Activated CD8-positive, alpha-beta memory T cell treated with anti-CD3 and anti-CD28 coated beads, Interleukin-2, amount 10 ng/mL, durations not matched to agents 7 days and 5 days (primary cell): ENCODE measurements at regions not wholly inside any gene's neighbourhood (a gene's known extent, or its start where the extent isn't known, plus 50 kb on each side); places are given as distances from the start of the nearest gene placed in this dataset.

Experiments used
- ATAC-seq: fragments of 150-1000 bp; cut with Tn5 transposase; one replicate; pipeline ENCODE4 v1.10.0; 2021; ENCODE audit warnings: moderate library complexity
- CTCF ChIA-PET: fragments of 350-600 bp; sonication (Branson Sonifier 250); formaldehyde crosslinking; loops from one replicate; lab custom pipeline; 2021; ENCODE audit warnings: antibody characterized with exemption; lab: Charles Lee
- DNase-seq: peaks from one replicate; pipeline ENCODE4 v3.0.0-alpha.2; 2020
- H3K27ac Mint-ChIP-seq: one replicate; pipeline ENCODE4 v1.8.0; 2021; ENCODE audit warnings: mild to moderate bottlenecking, mixed read lengths
- H3K27me3 Mint-ChIP-seq: one replicate; pipeline ENCODE4 v1.8.0; 2021; ENCODE audit warnings: mixed read lengths
- H3K36me3 Mint-ChIP-seq: one replicate; pipeline ENCODE4 v1.8.0; 2021; ENCODE audit warnings: mild to moderate bottlenecking, mixed read lengths
- H3K4me1 Mint-ChIP-seq: one replicate; pipeline ENCODE4 v1.8.0; 2021; ENCODE audit warnings: mixed read lengths
- H3K4me3 Mint-ChIP-seq: one replicate; pipeline ENCODE4 v1.8.0; 2021; ENCODE audit warnings: mild to moderate bottlenecking, moderate library complexity, mixed read lengths
- H3K9me3 Mint-ChIP-seq: one replicate; pipeline ENCODE4 v1.8.0; 2022; ENCODE audit warnings: low read depth, mixed read lengths

DNA sequence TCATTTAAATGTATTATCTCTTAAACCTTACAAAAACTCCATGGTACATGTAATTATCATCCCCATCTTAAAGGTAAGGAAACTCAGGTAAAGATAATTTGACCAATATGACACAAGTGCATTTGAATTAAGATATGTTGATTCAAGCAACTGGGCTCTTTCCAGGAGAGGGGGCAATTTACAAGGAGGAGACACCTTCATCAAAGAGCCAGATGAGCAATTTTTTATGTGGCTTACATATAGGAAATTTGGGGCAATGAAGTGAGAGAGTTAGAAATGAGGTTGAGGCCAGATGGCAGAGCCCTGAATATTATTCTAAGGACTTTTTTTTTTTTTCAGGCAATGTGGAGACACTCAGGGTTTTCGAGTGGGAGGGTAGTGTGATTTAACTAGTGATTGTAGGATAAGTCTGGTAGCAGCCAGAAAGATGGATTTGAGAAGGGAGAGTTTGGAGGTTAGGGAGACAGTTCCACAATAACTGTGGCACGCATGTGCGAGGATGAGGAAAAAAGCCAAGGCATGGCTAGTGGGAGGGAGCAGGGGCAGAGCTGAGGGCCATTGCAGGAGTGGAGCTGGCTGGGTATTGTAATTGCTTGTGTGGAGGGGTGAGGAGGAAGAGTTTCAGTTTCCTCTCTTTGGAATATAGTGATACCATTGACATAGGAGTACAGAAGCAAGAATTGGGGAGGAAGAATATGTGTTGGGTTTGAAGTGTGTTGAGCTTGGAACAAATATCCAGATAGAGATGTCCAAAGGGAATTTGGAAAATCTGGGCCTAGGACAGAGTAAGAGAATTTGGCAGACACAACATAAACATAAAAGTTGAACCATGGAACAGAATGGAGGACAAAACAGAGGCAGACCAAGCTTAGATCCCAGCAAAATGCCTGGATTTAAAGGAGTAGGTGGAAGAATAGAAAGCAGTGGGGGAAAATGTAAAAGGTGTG, 72.0 kb downstream of the ACTBL2 start:
- CTCF ChIA-PET: no interaction called here
- no peaks in the 10 kb centered on the region for H3K9me3 Mint-ChIP-seq

DNA sequence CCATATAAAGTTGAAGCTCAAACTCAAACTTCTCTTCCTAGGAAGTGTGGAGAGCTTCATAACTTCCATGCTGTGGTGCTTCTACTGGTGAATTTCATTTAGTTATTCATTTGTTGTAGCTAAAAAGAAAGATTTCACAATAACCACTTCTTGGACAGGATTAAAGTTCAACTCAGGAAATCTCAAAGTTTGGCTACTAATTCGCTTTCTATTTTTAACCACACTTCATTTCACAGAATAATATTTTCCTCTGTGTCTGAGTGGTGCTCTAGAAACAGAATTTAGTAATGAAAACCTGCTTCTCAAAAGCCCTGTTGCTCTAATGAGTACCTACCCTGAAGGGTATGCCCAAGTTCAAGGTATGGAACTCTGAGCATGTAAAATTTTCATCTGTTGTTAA, 73.9 kb downstream of the ACTBL2 start:
- Mint-ChIP-seq H3K36me3 (no peaks in the 10 kb centered on the region), H3K27me3 (no peaks in the 10 kb centered on the region), H3K9me3 (no peaks in the 10 kb centered on the region), H3K27ac (no peak overlapping the region), H3K4me1 (no peaks in the 10 kb centered on the region), H3K4me3 (no peak overlapping the region)
- CTCF ChIA-PET: no interaction called here
- ATAC-seq (no peak), DNase-seq (no peak)

More for the DNA sequence above, 72.0 kb downstream of the ACTBL2 start:
- Mint-ChIP-seq H3K27ac (no peak overlapping the region), H3K36me3 (no peaks in the 10 kb centered on the region), H3K4me3 (no peak overlapping the region), H3K27me3 (no peaks in the 10 kb centered on the region), H3K4me1 (no peaks in the 10 kb centered on the region)
- DNase-seq (no peak), ATAC-seq (no peak)

DNA sequence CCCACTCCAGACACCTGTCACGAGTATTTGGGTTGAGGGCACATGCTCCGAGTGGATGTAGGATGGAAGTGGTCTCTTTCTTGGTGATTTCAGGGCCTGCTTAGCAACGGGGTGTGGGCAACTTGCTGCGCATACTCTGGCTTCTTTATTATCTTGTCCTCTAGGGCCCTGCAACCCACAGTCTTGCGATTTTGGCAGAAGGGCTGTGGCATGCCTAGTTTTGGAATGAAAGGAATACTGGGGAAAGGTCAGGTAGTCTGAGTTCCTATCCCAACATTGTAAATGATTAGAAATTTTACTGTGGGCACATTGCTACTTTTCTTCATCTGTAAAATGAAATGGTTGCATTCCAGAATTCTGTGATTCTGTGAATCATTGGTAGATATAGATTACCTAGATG, 74.3 kb downstream of the ACTBL2 start:
- no peaks in the 10 kb centered on the region for H3K36me3 Mint-ChIP-seq
- no peaks in the 10 kb centered on the region for H3K27me3 Mint-ChIP-seq
- H3K4me1 Mint-ChIP-seq: no peaks in the 10 kb centered on the region
- CTCF ChIA-PET: no interaction called here
- H3K27ac Mint-ChIP-seq: no peak overlapping the region
- no peak overlapping the region for H3K4me3 Mint-ChIP-seq
- H3K9me3 Mint-ChIP-seq: no peaks in the 10 kb centered on the region
- ATAC-seq: no peak
- DNase-seq: no peak

DNA sequence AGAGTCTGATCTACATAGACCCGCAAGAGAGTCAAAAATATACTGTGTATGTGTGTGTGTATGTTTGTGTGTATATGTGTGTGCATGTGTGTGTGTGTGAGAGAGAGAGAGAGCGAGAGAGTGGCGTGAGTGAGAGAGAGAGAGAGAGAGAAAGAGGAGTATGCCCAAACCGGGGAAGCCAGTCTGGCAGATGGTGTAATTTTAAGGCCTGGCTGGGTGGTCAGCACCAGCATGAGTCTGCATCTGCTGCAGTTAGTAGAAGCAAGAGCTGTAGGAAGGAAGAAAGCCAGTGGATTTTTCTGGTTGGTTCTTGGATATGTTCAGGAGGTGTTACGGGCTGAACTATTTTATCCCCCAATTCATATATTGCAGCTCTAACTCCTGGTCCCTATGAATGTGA, 75.2 kb downstream of the ACTBL2 start:
- CTCF ChIA-PET: no interaction called here
- Mint-ChIP-seq H3K36me3 (no peaks in the 10 kb centered on the region), H3K27ac (no peak overlapping the region), H3K4me3 (no peak overlapping the region), H3K27me3 (peaks cover 1% of the 10 kb centered on the region), H3K9me3 (no peaks in the 10 kb centered on the region), H3K4me1 (no peaks in the 10 kb centered on the region)
- ATAC-seq: no peak
- DNase-seq: no peak

DNA sequence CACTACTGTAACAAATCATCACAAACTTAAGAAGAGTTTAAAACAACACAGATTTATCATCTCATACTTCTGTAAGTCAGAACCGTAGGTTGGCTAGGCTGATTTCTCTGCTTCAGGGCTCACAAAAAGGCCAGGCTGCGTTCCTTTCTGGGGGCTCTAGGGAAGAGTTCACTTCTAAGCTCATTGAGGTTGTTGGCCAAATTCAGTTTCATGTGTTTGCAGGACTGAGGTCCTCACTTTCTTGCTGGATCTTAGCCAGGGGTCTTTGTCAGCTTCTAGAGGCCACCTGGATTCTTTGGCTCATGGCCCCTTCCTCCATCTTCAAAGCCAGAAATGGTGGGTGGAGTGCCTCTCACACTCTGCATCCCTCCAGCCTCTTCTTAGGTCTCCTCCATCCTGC, 76.0 kb downstream of the ACTBL2 start:
- CTCF ChIA-PET: no interaction called here
- no peak for ATAC-seq

DNA sequence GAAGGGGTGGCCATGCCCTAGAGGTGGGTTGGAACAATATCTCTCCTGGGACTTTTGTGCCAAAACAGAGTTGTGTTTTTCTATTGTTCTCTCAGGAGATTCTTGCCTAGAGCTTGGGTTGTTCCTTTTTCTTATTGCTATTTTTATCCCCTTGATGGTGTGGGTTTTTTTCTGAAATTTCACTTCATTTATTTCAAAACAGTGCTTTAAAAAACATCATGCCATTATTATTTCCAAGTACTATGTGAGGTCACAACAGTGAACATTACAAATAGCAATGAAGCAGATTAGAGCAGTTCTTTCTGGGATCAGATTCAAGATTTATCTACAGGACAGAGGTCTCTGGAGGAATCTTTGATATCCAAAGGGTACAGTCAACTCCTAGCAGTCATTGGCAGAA, 76.6 kb downstream of the ACTBL2 start:
- Mint-ChIP-seq H3K9me3 (no peaks in the 10 kb centered on the region), H3K4me3 (no peak overlapping the region), H3K4me1 (no peaks in the 10 kb centered on the region), H3K27ac (no peak overlapping the region), H3K36me3 (no peaks in the 10 kb centered on the region), H3K27me3 (peaks cover 3% of the 10 kb centered on the region)
- ATAC-seq: no peak
- no peak for DNase-seq
- CTCF ChIA-PET: no interaction called here

More for the DNA sequence above, 76.0 kb downstream of the ACTBL2 start:
- no peak for DNase-seq
- Mint-ChIP-seq H3K4me1 (no peaks in the 10 kb centered on the region), H3K4me3 (no peak overlapping the region), H3K36me3 (no peaks in the 10 kb centered on the region), H3K27me3 (peaks cover 3% of the 10 kb centered on the region), H3K9me3 (no peaks in the 10 kb centered on the region), H3K27ac (no peak overlapping the region)

DNA sequence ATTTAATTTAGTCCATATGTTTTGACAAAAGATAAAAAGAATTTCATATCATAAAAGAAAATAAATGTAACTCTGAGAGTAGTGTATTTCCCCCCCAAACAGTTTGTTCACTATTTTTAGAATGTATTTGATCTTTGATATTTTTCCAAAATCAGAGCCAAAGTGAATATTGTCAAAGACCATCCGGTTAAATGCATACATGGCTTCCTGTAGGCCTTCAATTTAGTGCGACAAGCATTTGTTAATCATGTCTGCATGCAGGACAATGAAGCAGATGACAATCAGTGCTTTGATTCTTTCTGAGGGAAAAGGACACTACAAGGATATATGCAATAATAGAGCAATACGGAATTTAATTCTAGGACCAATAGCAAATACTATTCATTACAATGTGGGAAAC, 79.8 kb downstream of the ACTBL2 start:
- Mint-ChIP-seq H3K27me3 (peaks cover 3% of the 10 kb centered on the region), H3K9me3 (no peaks in the 10 kb centered on the region), H3K27ac (no peak overlapping the region), H3K4me1 (no peaks in the 10 kb centered on the region), H3K4me3 (no peak overlapping the region), H3K36me3 (no peaks in the 10 kb centered on the region)
- ATAC-seq (no peak), DNase-seq (no peak)
- CTCF ChIA-PET: no interaction called here

DNA sequence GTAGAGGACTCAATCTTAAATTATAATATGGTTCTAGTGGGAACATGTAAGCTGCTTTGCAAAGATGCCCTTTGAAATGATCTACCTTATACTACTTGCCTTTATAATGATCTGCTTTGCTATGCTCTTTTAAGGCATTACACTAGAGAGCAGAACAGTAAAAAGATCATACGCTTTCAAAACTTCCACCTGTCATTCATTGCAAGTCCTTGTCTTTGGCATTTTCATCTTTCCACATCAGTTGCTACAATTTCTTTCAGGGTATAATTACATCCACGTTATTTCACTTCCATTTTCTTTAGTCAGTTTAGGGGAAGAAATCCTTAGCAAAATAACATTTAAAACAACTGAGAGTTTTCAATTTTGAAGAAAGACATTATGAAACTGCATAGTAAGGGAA, 80.3 kb downstream of the ACTBL2 start:
- Mint-ChIP-seq H3K27ac (no peak overlapping the region), H3K36me3 (no peaks in the 10 kb centered on the region), H3K4me1 (no peaks in the 10 kb centered on the region), H3K27me3 (peaks cover 3% of the 10 kb centered on the region), H3K9me3 (no peaks in the 10 kb centered on the region), H3K4me3 (no peak overlapping the region)
- CTCF ChIA-PET: no interaction called here
- ATAC-seq: no peak
- no peak for DNase-seq

DNA sequence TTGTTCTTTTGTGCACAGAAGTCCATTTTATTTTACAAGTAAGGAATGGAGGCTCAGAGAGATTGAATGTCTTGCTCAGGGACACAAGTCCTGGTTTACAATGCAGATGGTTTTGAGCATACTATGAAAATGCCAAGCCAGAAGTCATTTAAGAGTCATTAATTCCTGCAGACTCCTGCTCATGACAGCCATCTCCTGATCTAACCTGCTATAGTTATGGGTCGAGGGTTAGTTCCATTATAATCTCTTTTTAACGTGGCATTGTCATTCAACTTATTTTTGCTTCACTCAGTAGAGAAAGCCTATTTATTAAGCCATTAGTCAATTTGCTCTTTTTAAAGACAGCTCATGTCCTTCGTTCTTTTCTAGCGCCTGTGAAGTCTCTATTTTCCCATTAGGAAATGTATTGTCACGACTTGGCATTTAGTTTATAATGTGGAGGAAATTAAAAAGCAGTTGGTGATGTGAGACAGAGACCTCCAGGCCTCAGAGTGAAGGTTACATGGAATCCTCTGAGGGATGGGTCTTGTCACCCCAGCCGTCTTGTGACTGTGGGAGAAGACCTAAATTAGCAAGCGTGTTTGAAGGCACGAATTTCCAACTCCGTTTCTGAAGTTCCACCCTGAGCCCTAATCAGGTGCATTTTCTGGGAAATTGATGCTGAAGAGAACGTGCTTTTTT, 84.1 kb downstream of the ACTBL2 start:
- DNase-seq: no peak
- Mint-ChIP-seq H3K4me3 (no peak overlapping the region), H3K9me3 (no peaks in the 10 kb centered on the region), H3K27me3 (peaks cover 3% of the 10 kb centered on the region), H3K27ac (no peak overlapping the region), H3K36me3 (no peaks in the 10 kb centered on the region), H3K4me1 (no peaks in the 10 kb centered on the region)
- CTCF ChIA-PET: no interaction called here
- no peak for ATAC-seq

DNA sequence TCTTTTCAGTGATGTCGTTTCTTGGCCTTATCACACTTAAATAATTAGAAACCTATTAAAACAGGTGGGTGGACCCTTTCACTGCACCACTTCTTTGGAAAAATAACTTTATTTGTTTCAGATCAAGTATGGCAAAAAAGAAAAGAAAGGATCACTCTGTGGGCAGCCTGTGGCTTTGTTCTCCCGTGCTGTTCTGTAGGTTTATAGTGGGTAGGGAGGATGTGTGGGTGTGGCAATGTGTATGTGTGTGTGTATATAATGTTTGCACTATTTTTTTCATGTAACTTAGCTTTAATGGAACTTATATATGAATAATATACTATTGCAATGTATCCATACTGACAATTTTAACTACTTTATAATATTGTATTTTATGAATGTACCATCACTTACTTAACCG, 85.9 kb downstream of the ACTBL2 start:
- H3K27me3 Mint-ChIP-seq: peaks cover 4% of the 10 kb centered on the region
- CTCF ChIA-PET: no interaction called here

DNA sequence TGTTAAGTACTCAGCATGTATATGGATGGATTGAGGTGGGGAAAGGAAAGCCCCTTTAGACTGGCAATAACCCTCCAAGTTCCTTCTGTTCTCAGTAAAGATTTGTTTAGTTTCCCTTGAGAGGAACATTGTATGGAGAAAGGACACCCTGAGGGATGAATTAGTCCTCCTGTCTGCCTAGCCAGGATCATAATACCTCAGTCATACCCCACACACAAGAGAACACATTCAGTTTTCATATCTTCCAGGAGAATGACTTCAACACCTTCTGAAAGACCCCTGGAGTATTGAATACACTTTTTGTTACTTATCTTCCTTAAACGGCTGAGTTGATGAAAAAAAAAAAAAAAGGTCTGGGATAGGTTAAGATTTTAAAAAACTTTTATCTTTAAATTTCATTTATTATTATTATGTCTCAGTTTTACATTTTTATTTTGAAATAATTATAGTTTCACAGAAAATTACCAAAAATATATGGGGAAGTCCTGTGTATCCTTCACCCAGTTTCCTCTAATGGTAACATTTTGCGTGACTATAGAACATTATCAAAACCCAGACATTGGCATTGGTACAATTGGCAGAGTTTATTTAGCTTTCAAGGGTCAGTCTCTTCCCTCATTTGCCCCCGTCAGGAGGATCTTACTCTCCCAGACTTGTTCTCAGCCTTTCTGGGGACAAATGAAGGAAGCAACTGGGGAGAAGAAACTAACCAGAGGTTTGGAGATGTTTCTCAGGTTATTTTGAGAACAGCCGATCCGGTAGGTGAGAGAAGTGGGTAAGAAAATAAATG, 88.0 kb downstream of the ACTBL2 start:
- no peak for ATAC-seq
- DNase-seq: no peak
- H3K4me3 Mint-ChIP-seq: no peak overlapping the region
- peaks cover 4% of the 10 kb centered on the region for H3K27me3 Mint-ChIP-seq
- CTCF ChIA-PET: no interaction called here
- H3K27ac Mint-ChIP-seq: no peak overlapping the region
- peaks cover 2% of the 10 kb centered on the region for H3K9me3 Mint-ChIP-seq
- H3K36me3 Mint-ChIP-seq: no peaks in the 10 kb centered on the region
- no peaks in the 10 kb centered on the region for H3K4me1 Mint-ChIP-seq

More for the DNA sequence above, 85.9 kb downstream of the ACTBL2 start:
- DNase-seq (no peak), ATAC-seq (no peak)
- H3K9me3 Mint-ChIP-seq: peaks cover 2% of the 10 kb centered on the region
- no peak overlapping the region for H3K4me3 Mint-ChIP-seq
- no peak overlapping the region for H3K27ac Mint-ChIP-seq
- H3K4me1 Mint-ChIP-seq: no peaks in the 10 kb centered on the region
- H3K36me3 Mint-ChIP-seq: no peaks in the 10 kb centered on the region

DNA sequence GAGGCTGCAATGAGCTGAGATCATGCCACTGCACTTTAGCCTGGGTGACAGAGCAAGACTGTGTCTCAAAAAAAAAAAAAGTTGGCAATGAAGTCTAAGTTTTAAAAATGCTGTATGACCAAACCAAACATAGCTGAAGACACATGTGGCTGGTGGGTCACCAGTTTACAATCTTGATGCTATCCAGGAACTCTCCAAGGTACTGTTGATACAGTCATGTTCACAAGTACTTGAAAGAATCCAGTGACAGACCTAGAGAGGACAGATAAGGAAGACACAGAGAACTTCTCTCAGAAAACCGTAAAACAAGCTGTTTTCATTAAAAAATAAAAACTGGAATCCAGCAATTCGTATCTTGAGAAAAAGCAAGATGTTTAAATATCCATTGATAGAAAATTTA, 95.7 kb downstream of the ACTBL2 start:
- H3K9me3 Mint-ChIP-seq: no peaks in the 10 kb centered on the region
- H3K27ac Mint-ChIP-seq: no peak overlapping the region
- no peaks in the 10 kb centered on the region for H3K36me3 Mint-ChIP-seq
- H3K27me3 Mint-ChIP-seq: no peaks in the 10 kb centered on the region
- no peak for ATAC-seq
- peaks cover 1% of the 10 kb centered on the region for H3K4me1 Mint-ChIP-seq
- H3K4me3 Mint-ChIP-seq: no peak overlapping the region
- no peak for DNase-seq
- CTCF ChIA-PET: no interaction called here

DNA sequence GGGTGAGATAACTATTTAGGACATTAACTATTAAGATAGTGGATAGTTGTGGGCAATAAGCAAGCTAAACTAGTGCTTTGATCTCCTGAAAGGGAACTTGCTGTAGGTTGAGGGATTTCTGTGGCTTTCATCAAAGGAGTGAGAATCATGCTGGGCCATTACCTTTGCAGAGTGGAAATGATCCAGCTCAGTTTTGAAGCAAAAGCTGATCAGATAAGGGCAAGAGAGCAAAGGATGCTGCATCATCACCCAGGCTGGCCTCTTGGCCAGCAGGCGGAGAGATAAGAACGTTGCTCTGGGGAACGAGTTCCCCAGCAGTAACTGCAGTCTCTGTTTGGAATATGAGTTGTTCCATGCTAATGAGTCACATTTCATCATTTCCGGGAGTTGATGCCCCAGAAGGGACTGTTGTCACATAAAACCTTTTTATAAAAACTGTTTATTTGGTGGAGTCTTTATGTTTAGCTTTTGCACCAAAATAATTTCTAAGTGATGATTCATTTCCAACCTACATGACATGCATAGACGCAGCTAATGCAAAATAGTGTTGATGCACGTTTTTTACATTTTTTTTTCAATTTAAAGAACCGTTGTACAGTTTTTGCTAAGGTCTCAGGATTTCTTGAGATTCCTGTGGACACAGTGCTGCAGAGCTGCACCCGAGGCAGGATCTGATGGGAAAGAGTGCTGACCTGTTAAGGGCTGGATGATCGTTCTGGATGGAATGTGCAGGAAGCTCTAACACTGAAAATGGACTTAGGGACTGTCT, 99.3 kb downstream of the ACTBL2 start:
- CTCF ChIA-PET: no interaction called here
- Mint-ChIP-seq H3K27ac (no peak overlapping the region), H3K9me3 (no peaks in the 10 kb centered on the region), H3K36me3 (no peaks in the 10 kb centered on the region), H3K4me3 (no peak overlapping the region), H3K27me3 (no peaks in the 10 kb centered on the region), H3K4me1 (peaks cover 1% of the 10 kb centered on the region)
- peak; percentile 20 for ATAC-seq
- peak; percentile 40 for DNase-seq
